Tibial artery (tissue), 4 donors: ENCODE measurements at regions not wholly inside any gene's neighbourhood (a gene's known extent, or its start where the extent isn't known, plus 50 kb on each side); places are given as distances from the start of the nearest gene placed in this dataset.
"Not testable (repeated sequence)": the region's sequence is repeated elsewhere in the genome, so short reads cannot be mapped to it uniquely, and the experiment has no call there.

ENCODE experiments used
- DNase-seq, 2 donors: peaks; one replicate each; pipeline ENCODE4 v3.0.0-alpha.2; 2019
- H3K27ac ChIP-seq, 2 donors: fragments of 200-600 bp; sonication (generic) in 1 of 2; 1 replicate in 1 of 2; 2 replicates in 1 of 2; pipeline ENCODE4 v1.5.1; 2018 to 2019; ENCODE audit warnings: mild to moderate bottlenecking in 1 of 2
- H3K27me3 ChIP-seq, 2 donors: fragments of 200-600 bp; sonication (generic) in 1 of 2; one replicate each; pipeline versions ENCODE4 v1.5.1 to v1.6.0; 2016 to 2019
- H3K36me3 ChIP-seq, 3 donors: fragments of 200-600 bp; sonication (generic) in 2 of 3; one replicate each; pipeline ENCODE4 v1.5.1; 2016 to 2019; ENCODE audit warnings: mild to moderate bottlenecking in 2 of 3
- H3K4me1 ChIP-seq, 4 donors: fragments of 200-600 bp; sonication (generic) in 2 of 4; 1 replicate in 3 of 4; 2 replicates in 1 of 4; pipeline ENCODE4 v1.5.1; 2016 to 2019
- H3K4me3 ChIP-seq, 2 donors: fragments of 200-600 bp; sonication (generic) in 1 of 2; 1 replicate in 1 of 2; 2 replicates in 1 of 2; pipeline ENCODE4 v1.5.1; 2018 to 2019; ENCODE audit warnings: mild to moderate bottlenecking in 2 of 2
- H3K9me3 ChIP-seq, 3 donors: fragments of 200-600 bp; sonication (generic) in 1 of 3; one replicate each; pipeline ENCODE4 v1.5.1; 2016 to 2019
- intact Hi-C: fragments of 100-400 bp; cut with DNase I; formaldehyde crosslinking; loops from one replicate; pipeline ENCODE4 v1.15.0; 2023; ENCODE audit warnings: low total_unique reads
- TF ChIP-seq, protein P1 (sequence below), 2 experiments: fragments of 200-600 bp in 1 of 2; fragments of 450-650 bp in 1 of 2; IDR thresholded peaks; one replicate each; pipeline ENCODE4 v1.5.1; 2017 to 2019; ENCODE audit warnings: antibody characterized with exemption in 2 of 2, mild to moderate bottlenecking in 1 of 2, moderate library complexity in 1 of 2

DNA sequence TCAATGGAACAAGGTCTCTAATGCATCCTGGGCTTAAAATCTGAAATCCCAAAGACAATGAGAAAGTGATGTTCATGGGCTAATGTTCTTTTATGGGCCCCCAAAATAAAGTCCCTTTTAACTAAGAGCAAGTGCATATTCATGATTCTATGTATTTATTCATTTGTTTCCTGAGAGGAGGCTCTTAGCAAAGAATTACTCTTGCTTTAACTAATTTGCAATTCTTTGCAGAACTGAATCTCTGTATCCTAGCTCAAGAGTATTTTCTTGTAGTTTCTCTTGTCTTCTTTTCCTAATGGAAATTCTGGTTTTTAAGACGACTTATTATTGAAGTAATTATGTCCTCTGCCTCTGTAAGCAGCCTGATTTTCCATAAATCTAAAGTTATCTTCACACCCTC, 202.2 kb upstream of the TP63 start:
- DNase-seq = no peak
- H3K36me3 ChIP-seq = no peaks in the 10 kb centered on the region
- H3K27ac ChIP-seq = no peak overlapping the region
- H3K27me3 ChIP-seq = no peaks in the 10 kb centered on the region
- peaks cover 0 to 5% (median 3%) of the 10 kb centered on the region in 3 donors for H3K9me3 ChIP-seq
- no peak overlapping the region for H3K4me3 ChIP-seq
- TF ChIP-seq, protein P1, sequence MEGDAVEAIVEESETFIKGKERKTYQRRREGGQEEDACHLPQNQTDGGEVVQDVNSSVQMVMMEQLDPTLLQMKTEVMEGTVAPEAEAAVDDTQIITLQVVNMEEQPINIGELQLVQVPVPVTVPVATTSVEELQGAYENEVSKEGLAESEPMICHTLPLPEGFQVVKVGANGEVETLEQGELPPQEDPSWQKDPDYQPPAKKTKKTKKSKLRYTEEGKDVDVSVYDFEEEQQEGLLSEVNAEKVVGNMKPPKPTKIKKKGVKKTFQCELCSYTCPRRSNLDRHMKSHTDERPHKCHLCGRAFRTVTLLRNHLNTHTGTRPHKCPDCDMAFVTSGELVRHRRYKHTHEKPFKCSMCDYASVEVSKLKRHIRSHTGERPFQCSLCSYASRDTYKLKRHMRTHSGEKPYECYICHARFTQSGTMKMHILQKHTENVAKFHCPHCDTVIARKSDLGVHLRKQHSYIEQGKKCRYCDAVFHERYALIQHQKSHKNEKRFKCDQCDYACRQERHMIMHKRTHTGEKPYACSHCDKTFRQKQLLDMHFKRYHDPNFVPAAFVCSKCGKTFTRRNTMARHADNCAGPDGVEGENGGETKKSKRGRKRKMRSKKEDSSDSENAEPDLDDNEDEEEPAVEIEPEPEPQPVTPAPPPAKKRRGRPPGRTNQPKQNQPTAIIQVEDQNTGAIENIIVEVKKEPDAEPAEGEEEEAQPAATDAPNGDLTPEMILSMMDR (IDR thresholded peaks at IDR 0.05) = no peak
- intact Hi-C loops = no loop called here
- peaks cover 0 to 10% (median 2%) of the 10 kb centered on the region in 4 donors for H3K4me1 ChIP-seq

DNA sequence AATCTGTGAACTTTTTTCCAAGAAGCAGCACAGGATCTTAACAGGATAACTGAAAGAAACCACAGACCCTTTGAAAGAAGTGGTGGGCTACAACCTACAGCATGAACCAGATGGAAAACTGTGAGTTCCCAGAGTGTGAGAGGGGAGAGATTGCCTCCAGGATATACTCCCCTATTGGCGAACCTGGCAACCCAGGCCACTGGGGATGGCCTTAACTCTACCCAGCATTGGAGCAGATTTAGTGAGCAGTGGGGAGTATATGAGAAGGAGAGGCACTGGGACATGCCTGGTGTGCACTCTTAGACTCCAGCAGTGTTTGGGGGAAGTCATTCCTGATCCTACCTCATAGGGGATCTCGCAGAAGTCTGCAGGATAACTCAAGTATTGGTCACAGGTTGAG, 201.0 kb upstream of the TP63 start:
- Histone ChIP-seq H3K4me3 (no peak overlapping the region), H3K4me1 (peaks cover 0 to 10% (median 2%) of the 10 kb centered on the region in 4 donors), H3K36me3 (no peaks in the 10 kb centered on the region), H3K27ac (no peak overlapping the region), H3K9me3 (peaks cover 0 to 5% (median 3%) of the 10 kb centered on the region in 3 donors), H3K27me3 (no peaks in the 10 kb centered on the region)
- DNase-seq = no peak
- intact Hi-C loops = no loop called here
- TF ChIP-seq, protein P1 (IDR thresholded peaks at IDR 0.05) = no peak

DNA sequence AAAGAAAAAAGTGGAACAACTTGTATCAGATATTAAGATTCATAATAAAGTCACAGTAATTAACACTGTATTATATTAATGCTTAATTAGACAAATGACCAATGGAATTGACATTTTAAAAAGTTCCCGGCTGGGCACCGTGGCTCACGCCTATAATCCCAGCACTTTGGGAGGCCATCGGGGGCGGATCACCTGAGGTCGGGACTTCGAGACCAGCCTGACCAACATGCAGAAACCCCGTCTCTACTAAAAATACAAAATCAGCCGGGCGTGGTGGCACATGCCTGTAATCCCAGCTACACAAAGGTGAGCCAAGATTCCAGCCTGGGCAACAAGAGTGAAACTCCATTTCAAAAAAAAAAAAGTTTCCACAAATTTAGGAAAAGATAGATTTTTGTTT, 188.9 kb upstream of the TP63 start:
- DNase-seq, H3K27me3 ChIP-seq, H3K9me3 ChIP-seq, H3K27ac ChIP-seq, H3K4me1 ChIP-seq, H3K36me3 ChIP-seq, intact Hi-C loops, H3K4me3 ChIP-seq: not testable (repeated sequence)

DNA sequence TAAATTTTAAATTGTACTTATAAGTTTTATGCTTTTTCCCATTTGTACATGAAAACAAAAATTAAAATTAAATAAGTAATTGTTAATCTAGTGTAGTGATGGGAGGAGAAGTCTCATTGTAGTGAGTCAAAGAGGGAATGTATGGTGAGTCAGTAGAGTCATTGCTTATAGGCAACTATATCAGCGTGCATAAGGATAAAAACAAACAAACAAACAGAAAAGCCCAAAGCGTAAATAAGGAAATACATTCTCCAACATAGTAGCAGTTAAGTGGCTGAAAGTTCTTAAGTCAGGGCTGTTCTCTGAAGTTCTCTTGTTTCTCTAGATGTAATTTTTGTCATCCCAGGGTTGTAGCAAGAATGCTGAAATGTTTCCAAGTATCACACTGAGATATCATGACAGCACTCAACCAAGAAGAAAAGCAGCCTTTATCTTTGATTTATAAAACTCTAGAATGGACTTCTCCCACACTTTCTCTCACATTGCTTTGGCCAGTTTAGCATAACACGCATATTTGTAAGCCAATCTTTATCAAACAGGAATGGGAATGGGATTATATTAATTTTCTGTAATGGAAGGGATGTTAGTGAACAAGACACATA, 184.1 kb upstream of the TP63 start:
- Histone ChIP-seq H3K4me1 (no peaks in the 10 kb centered on the region), H3K27me3 (no peaks in the 10 kb centered on the region), H3K36me3 (no peaks in the 10 kb centered on the region), H3K27ac (no peak overlapping the region), H3K9me3 (no peaks in the 10 kb centered on the region), H3K4me3 (no peak overlapping the region)
- TF ChIP-seq, protein P1 (IDR thresholded peaks at IDR 0.05) = no peak
- intact Hi-C loops = no loop called here
- DNase-seq = no peak

DNA sequence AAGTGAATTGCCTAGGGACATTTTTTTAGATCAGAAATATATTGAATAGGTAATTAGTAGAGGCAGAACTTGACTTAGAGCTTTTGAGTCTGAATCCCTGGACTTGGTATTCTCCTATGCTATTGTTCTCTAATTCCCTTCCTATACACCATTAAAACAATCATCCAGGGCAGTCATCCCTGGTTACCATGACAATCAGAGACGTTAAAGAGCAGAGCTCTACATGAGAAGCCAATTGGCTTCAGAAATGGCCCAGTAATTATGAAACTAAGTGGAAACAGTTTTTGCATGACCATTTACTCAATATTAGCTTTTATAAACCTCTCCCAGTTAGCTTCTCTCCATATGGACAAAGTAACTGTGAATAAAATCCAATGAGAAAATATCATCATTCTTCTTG, 182.1 kb upstream of the TP63 start:
- no peak overlapping the region for H3K27ac ChIP-seq
- no peaks in the 10 kb centered on the region for H3K4me1 ChIP-seq
- H3K27me3 ChIP-seq = no peaks in the 10 kb centered on the region
- intact Hi-C loops = no loop called here
- no peaks in the 10 kb centered on the region for H3K36me3 ChIP-seq
- TF ChIP-seq, protein P1 (IDR thresholded peaks at IDR 0.05) = no peak
- H3K9me3 ChIP-seq = no peaks in the 10 kb centered on the region
- no peak for DNase-seq
- H3K4me3 ChIP-seq = no peak overlapping the region

DNA sequence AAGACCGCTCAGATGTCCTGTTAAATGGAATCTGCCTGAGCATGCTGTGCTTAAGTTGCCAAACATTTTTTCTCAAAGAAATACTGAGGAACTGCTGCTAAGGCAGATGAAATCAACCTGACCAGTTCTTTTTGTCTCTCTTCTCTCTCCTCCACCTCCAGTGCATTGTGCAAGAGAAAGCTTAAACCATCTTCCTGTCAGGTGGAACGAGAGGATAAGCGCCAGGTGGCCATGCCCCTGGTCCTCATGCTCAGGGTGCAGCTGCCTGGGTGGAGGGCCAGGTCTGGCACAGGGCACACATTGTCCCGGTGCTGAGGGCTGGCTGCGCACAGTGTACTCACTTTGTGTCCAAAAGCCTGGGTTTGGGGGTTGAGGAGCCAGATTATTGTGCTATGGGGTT, 176.2 kb upstream of the TP63 start:
- no peaks in the 10 kb centered on the region for H3K36me3 ChIP-seq
- intact Hi-C loops = no loop called here
- no peak overlapping the region for H3K27ac ChIP-seq

More for the DNA sequence above, 176.2 kb upstream of the TP63 start:
- Histone ChIP-seq H3K4me3 (no peak overlapping the region), H3K9me3 (no peaks in the 10 kb centered on the region), H3K27me3 (no peaks in the 10 kb centered on the region), H3K4me1 (peaks cover 0 to 33% (median 8%) of the 10 kb centered on the region in 4 donors)
- TF ChIP-seq, protein P1 (IDR thresholded peaks at IDR 0.05) = no peak
- no peak for DNase-seq
